ENCODE measurements at regions not wholly inside any gene's neighbourhood (a gene's known extent, or its start where the extent isn't known, plus 50 kb on each side); places are given as distances from the start of the nearest gene placed in this dataset.

- TF ChIP-seq ZBTB33 (IDR thresholded peaks at IDR 0.05; ENCODE audit: borderline replicate concordance, low read depth) (no peak), REST (IDR thresholded peaks at IDR 0.05; ENCODE audit: low read depth, low read length) (no peak), RFX5 (IDR thresholded peaks at IDR 0.05; ENCODE audit: low read length) (no peak), SMC3 (IDR thresholded peaks at IDR 0.05; ENCODE audit: low read depth, low read length) (no peak), FOXM1 (IDR thresholded peaks at IDR 0.05; ENCODE audit: low read depth) (no peak), MXI1 (IDR thresholded peaks at IDR 0.05; ENCODE audit: low read depth, low read length) (no peak), JUND (IDR thresholded peaks at IDR 0.05) (no peak), CTCF (IDR thresholded peaks at IDR 0.05) (no peak), EP300 (IDR thresholded peaks at IDR 0.05; ENCODE audit: borderline replicate concordance in 1 of 2, low read depth in 1 of 2, low read length in 1 of 2) (peak in 1 of 2 experiments; percentile 67; a peak in 1 of 4 replicates), TEAD4 (IDR thresholded peaks at IDR 0.05; ENCODE audit: borderline replicate concordance, insufficient read depth) (no peak), MAX (IDR thresholded peaks at IDR 0.05; ENCODE audit: low read depth) (no peak), TAF1 (IDR thresholded peaks at IDR 0.05; ENCODE audit: borderline replicate concordance, low read depth, low read length) (no peak), RXRA (IDR thresholded peaks at IDR 0.05; ENCODE audit: borderline replicate concordance, low read depth) (no peak)
Measured at GRCh38 chr11:128196235-128196634, 391.1 kb downstream of the ETS1 start.

All from SK-N-SH (cell line).